ENCODE measurements at regions not wholly inside any gene's neighbourhood (a gene's known extent, or its start where the extent isn't known, plus 50 kb on each side); places are given as distances from the start of the nearest gene placed in this dataset.

DNA sequence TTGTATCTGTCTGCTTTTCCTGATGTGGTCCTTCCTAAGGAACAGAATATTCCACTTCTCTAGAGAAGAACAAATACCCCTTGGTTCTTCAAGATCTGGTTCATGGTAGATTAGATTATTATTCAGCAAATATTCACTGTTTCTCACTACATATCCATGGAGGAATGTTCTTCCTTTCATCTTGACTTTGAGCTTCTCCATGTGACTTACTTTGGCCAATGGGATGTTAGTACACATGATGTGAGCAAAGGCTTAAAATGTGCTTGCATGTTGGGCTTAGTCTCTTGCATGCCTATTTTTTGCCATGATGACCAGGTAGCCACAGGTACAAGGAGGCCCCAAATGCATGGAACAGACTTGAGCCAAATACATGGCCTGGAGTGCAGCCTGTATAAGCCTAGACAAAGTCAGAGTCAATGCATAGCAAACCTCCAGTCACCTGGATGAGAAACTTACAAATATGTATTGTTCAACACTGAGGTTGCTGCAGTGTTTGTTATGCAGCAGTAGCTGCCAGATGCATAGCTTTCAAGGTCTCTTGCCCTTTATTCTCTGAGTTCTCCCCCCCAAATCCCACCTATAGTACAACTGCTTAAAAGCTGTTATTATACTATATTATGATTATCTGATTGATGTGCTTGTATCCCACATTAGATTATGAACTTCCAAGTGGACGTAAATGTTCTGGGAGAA lies 50.0 kb upstream of the CHD6 start:
- H3K27ac Mint-ChIP-seq, result no peak overlapping the region
- H3K4me1 Mint-ChIP-seq, result no peaks in the 10 kb centered on the region
- no peak overlapping the region for H3K4me3 Mint-ChIP-seq
- Histone ChIP-seq H3K36me3 (ENCODE audit: insufficient read depth, low read length) (no peaks in the 10 kb centered on the region), H3K4me3 (ENCODE audit: low read length) (no peak overlapping the region), H3K27me3 (ENCODE audit: insufficient read depth, low read length, poor library complexity, severe bottlenecking) (peaks cover 9% of the 10 kb centered on the region), H3K4me1 (ENCODE audit: insufficient read depth, low read length) (no peaks in the 10 kb centered on the region), H3K27ac (ENCODE audit: low read depth, low read length) (no peak overlapping the region), H3K9me3 (ENCODE audit: low read length) (no peaks in the 10 kb centered on the region)
- CTCF ChIA-PET, result no interaction called here
- peaks cover 9 to 55% of the 10 kb centered on the region in 2 donors for H3K27me3 Mint-ChIP-seq
- peaks cover 0 to 6% (median 0%) of the 10 kb centered on the region in 5 donors for H3K9me3 Mint-ChIP-seq
- H3K36me3 Mint-ChIP-seq, result peaks cover 0 to 4% (median 0%) of the 10 kb centered on the region in 3 donors
- DNase-seq, result no peak
- POLR2A ChIA-PET, result no interaction called here

Measured in CD8-positive, alpha-beta memory T cell (primary cell).